Lower leg skin (tissue), 3 donors: ENCODE measurements at regions not wholly inside any gene's neighbourhood (a gene's known extent, or its start where the extent isn't known, plus 50 kb on each side); places are given as distances from the start of the nearest gene placed in this dataset.

ENCODE experiments used
- CTCF ChIP-seq, 3 donors: fragments of 450-650 bp; IDR thresholded peaks; one replicate each; pipeline ENCODE4 v1.5.1; 2016; ENCODE audit warnings: antibody characterized with exemption in 3 of 3, mild to moderate bottlenecking in 3 of 3, moderate library complexity in 2 of 3
- POLR2A ChIP-seq, 2 donors: fragments of 450-650 bp; IDR thresholded peaks; one replicate each; pipeline ENCODE4 v1.6.1; 2016 to 2017; ENCODE audit warnings: antibody characterized with exemption in 2 of 2, mild to moderate bottlenecking in 1 of 2, moderate library complexity in 1 of 2

GRCh38 chr2:177155631-177156030 is 57.0 kb upstream of the HNRNPA3 start:
- no peak for TF ChIP-seq POLR2A (IDR thresholded peaks at IDR 0.05)
- TF ChIP-seq CTCF (IDR thresholded peaks at IDR 0.05): no peak
